Neural progenitor cell (in vitro differentiated cells): ENCODE measurements at regions not wholly inside any gene's neighbourhood (a gene's known extent, or its start where the extent isn't known, plus 50 kb on each side); places are given as distances from the start of the nearest gene placed in this dataset.

Experiments
- DNase-seq: peaks from one replicate; pipeline ENCODE4 v3.0.0-alpha.2; 2016; ENCODE audit warnings: low spot score
- H2AFZ ChIP-seq: fragments of 200-600 bp; sonication (generic); replicated peaks from 2 replicates; pipeline ENCODE4 v1.6.1; 2016; ENCODE audit warnings: antibody characterized with exemption
- H3F3A ChIP-seq: fragments of 200-600 bp; sonication (generic); 2 replicates; pipeline ENCODE4 v1.6.1; 2016; ENCODE audit warnings: antibody characterized with exemption, low read depth
- H3K27ac ChIP-seq: fragments of 200-600 bp; sonication (generic); 2 replicates; pipeline ENCODE4 v1.5.1; 2016; ENCODE audit warnings: mild to moderate bottlenecking
- H3K27me3 ChIP-seq: fragments of 200-600 bp; sonication (generic); 2 replicates; pipeline ENCODE4 v1.6.1; 2016; ENCODE audit warnings: mild to moderate bottlenecking, moderate library complexity
- H3K36me3 ChIP-seq: fragments of 200-600 bp; sonication (generic); 2 replicates; pipeline ENCODE4 v1.5.1; 2016
- H3K4me1 ChIP-seq: fragments of 200-600 bp; sonication (generic); 2 replicates; pipeline ENCODE4 v1.6.1; 2016; ENCODE audit warnings: mixed run types
- H3K4me2 ChIP-seq: fragments of 200-600 bp; sonication (generic); 2 replicates; pipeline ENCODE4 v1.6.1; 2016
- H3K4me3 ChIP-seq: fragments of 200-600 bp; sonication (generic); 2 replicates; pipeline ENCODE4 v1.5.1; 2016
- H3K79me2 ChIP-seq: fragments of 200-600 bp; sonication (generic); 2 replicates; pipeline ENCODE4 v1.6.1; 2016; ENCODE audit warnings: low read depth
- H3K9ac ChIP-seq: fragments of 200-600 bp; sonication (generic); 2 replicates; pipeline ENCODE4 v1.6.1; 2016
- H3K9me3 ChIP-seq: fragments of 200-600 bp; sonication (generic); 2 replicates; pipeline ENCODE4 v1.5.1; 2016; ENCODE audit warnings: low read depth
- H4K20me1 ChIP-seq: fragments of 200-600 bp; sonication (generic); 2 replicates; pipeline ENCODE4 v1.6.1; 2016; ENCODE audit warnings: low read depth
- H3K27ac Mint-ChIP-seq: 3 replicates; pipeline ENCODE4 v1.8.0; 2021; ENCODE audit warnings: mixed read lengths
- H3K27me3 Mint-ChIP-seq: 2 replicates; pipeline ENCODE4 v1.8.0; 2022; ENCODE audit warnings: low read depth, mild to moderate bottlenecking, inconsistent platforms, moderate library complexity, mixed read lengths; ENCODE audit not compliant: insufficient read depth
- H3K36me3 Mint-ChIP-seq: 3 replicates; pipeline ENCODE4 v1.8.0; 2021; ENCODE audit warnings: mixed read lengths
- H3K4me1 Mint-ChIP-seq: 3 replicates; pipeline ENCODE4 v1.8.0; 2021; ENCODE audit warnings: mixed read lengths
- H3K4me3 Mint-ChIP-seq: 3 replicates; pipeline ENCODE4 v1.8.0; 2021; ENCODE audit warnings: mild to moderate bottlenecking, moderate library complexity, mixed read lengths
- H3K9me3 Mint-ChIP-seq: 3 replicates; pipeline ENCODE4 v1.8.0; 2020; ENCODE audit warnings: mixed read lengths
- CTCF ChIP-seq: fragments of 200-600 bp; sonication (generic); IDR thresholded peaks from 2 replicates; pipeline ENCODE4 v1.5.1; 2017; ENCODE audit warnings: antibody characterized with exemption, mild to moderate bottlenecking
- EZH2 ChIP-seq: fragments of 200-600 bp; sonication (generic); IDR thresholded peaks from 2 replicates; pipeline ENCODE4 v1.6.1; 2017; ENCODE audit warnings: antibody characterized with exemption, mild to moderate bottlenecking, moderate library complexity
- EZH2phosphoT487 ChIP-seq: fragments of 200-600 bp; sonication (generic); IDR thresholded peaks from 2 replicates; pipeline ENCODE4 v1.6.1; 2017; ENCODE audit warnings: antibody characterized with exemption

GRCh38 chr4:71962622-71963264 is 69.1 kb upstream of the NPFFR2 start:
- no peaks in the 10 kb centered on the region for H3K36me3 ChIP-seq
- no peaks in the 10 kb centered on the region for H3K27me3 Mint-ChIP-seq
- H3K9ac ChIP-seq = no peak overlapping the region
- no peaks in the 10 kb centered on the region for H3K36me3 Mint-ChIP-seq
- H3F3A ChIP-seq = no peaks in the 10 kb centered on the region
- H3K27ac Mint-ChIP-seq = no peak overlapping the region
- no peak for DNase-seq
- H2AFZ ChIP-seq = no peak overlapping the region
- TF ChIP-seq EZH2phosphoT487 (no peak), EZH2 (no peak), CTCF (no peak)
- no peaks in the 10 kb centered on the region for H3K9me3 ChIP-seq
- H3K4me2 ChIP-seq = no peak overlapping the region
- no peaks in the 10 kb centered on the region for H3K27me3 ChIP-seq
- no peaks in the 10 kb centered on the region for H3K9me3 Mint-ChIP-seq
- no peaks in the 10 kb centered on the region for H4K20me1 ChIP-seq
- no peak overlapping the region for H3K4me3 ChIP-seq
- no peaks in the 10 kb centered on the region for H3K79me2 ChIP-seq
- H3K27ac ChIP-seq = no peak overlapping the region
- no peaks in the 10 kb centered on the region for H3K4me1 ChIP-seq
- H3K4me1 Mint-ChIP-seq = no peaks in the 10 kb centered on the region
- no peak overlapping the region for H3K4me3 Mint-ChIP-seq

GRCh38 chr4:71974681-71975080 is 57.1 kb upstream of the NPFFR2 start:
- Mint-ChIP-seq H3K27me3 (peaks cover 2% of the 10 kb centered on the region), H3K36me3 (no peaks in the 10 kb centered on the region), H3K27ac (no peak overlapping the region), H3K4me1 (no peaks in the 10 kb centered on the region), H3K4me3 (no peak overlapping the region), H3K9me3 (no peaks in the 10 kb centered on the region)
- H3K79me2 ChIP-seq = no peaks in the 10 kb centered on the region
- H3K9me3 ChIP-seq = no peaks in the 10 kb centered on the region
- no peak overlapping the region for H3K4me2 ChIP-seq
- no peak overlapping the region for H3K4me3 ChIP-seq
- no peaks in the 10 kb centered on the region for H3K4me1 ChIP-seq
- no peaks in the 10 kb centered on the region for H3K27me3 ChIP-seq
- TF ChIP-seq EZH2phosphoT487 = no peak
- TF ChIP-seq CTCF = no peak
- TF ChIP-seq EZH2 = no peak
- DNase-seq = no peak
- no peaks in the 10 kb centered on the region for H4K20me1 ChIP-seq
- H3F3A ChIP-seq = no peaks in the 10 kb centered on the region
- H3K36me3 ChIP-seq = no peaks in the 10 kb centered on the region
- H2AFZ ChIP-seq = no peak overlapping the region
- no peak overlapping the region for H3K9ac ChIP-seq
- no peak overlapping the region for H3K27ac ChIP-seq

GRCh38 chr4:71976523-71976922 is 55.3 kb upstream of the NPFFR2 start:
- H3K27ac ChIP-seq = no peak overlapping the region
- H3K4me3 ChIP-seq = no peak overlapping the region
- Mint-ChIP-seq H3K36me3 (no peaks in the 10 kb centered on the region), H3K4me1 (no peaks in the 10 kb centered on the region), H3K27me3 (no peaks in the 10 kb centered on the region), H3K4me3 (no peak overlapping the region), H3K27ac (no peak overlapping the region), H3K9me3 (no peaks in the 10 kb centered on the region)
- no peaks in the 10 kb centered on the region for H3K36me3 ChIP-seq
- no peak for TF ChIP-seq EZH2
- TF ChIP-seq CTCF = no peak
- H3K9ac ChIP-seq = no peak overlapping the region
- no peaks in the 10 kb centered on the region for H3K9me3 ChIP-seq
- no peaks in the 10 kb centered on the region for H3F3A ChIP-seq
- H4K20me1 ChIP-seq = no peaks in the 10 kb centered on the region
- H3K79me2 ChIP-seq = no peaks in the 10 kb centered on the region
- no peaks in the 10 kb centered on the region for H3K27me3 ChIP-seq
- no peaks in the 10 kb centered on the region for H3K4me1 ChIP-seq
- H3K4me2 ChIP-seq = no peak overlapping the region
- no peak for DNase-seq
- H2AFZ ChIP-seq = no peak overlapping the region
